SU-DHL-6 (cell line): ENCODE measurements at regions not wholly inside any gene's neighbourhood (a gene's known extent, or its start where the extent isn't known, plus 50 kb on each side); places are given as distances from the start of the nearest gene placed in this dataset.
"Not testable (repeated sequence)": the region's sequence is repeated elsewhere in the genome, so short reads cannot be mapped to it uniquely, and the experiment has no call there.

Experiments
- EZH2phosphoT487 ChIP-seq: fragments of 200-600 bp; sonication (generic), shearing (Covaris generic); conservative IDR thresholded peaks from 2 replicates; pipeline ENCODE4 v1.6.1; 2018; ENCODE audit warnings: mild to moderate bottlenecking, antibody characterized with exemption, low read length, moderate library complexity, mixed read lengths
- TF ChIP-seq, protein P1 (sequence below): fragments of 200-600 bp; sonication (generic); IDR thresholded peaks from one replicate; pipeline ENCODE4 v1.5.1; 2017; ENCODE audit warnings: antibody characterized with exemption, mild to moderate bottlenecking, low read length, moderate library complexity; ENCODE audit not compliant: insufficient read depth, poor library complexity, severe bottlenecking

DNA sequence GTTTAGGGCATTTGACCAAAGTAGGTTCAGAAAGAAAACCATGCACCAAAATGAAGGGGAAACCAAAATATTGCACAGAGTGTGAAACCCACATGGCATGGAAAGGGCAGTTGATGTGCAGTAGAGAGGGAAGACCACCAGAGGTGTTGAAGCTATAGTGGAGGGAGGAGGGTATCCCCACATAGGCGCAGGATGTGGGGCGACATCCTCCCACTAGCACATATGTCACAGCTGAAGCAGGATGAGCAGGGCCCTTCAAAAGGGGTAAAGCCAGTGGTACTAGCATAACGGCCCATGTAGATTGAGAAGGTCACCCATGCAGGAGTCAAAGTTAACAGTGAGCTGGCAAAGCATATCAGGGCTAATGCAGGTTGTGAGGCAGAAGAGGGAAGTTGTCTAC is 563.5 kb downstream of the RPIA start:
- TF ChIP-seq EZH2phosphoT487, result not testable (repeated sequence)
- TF ChIP-seq, protein P1, sequence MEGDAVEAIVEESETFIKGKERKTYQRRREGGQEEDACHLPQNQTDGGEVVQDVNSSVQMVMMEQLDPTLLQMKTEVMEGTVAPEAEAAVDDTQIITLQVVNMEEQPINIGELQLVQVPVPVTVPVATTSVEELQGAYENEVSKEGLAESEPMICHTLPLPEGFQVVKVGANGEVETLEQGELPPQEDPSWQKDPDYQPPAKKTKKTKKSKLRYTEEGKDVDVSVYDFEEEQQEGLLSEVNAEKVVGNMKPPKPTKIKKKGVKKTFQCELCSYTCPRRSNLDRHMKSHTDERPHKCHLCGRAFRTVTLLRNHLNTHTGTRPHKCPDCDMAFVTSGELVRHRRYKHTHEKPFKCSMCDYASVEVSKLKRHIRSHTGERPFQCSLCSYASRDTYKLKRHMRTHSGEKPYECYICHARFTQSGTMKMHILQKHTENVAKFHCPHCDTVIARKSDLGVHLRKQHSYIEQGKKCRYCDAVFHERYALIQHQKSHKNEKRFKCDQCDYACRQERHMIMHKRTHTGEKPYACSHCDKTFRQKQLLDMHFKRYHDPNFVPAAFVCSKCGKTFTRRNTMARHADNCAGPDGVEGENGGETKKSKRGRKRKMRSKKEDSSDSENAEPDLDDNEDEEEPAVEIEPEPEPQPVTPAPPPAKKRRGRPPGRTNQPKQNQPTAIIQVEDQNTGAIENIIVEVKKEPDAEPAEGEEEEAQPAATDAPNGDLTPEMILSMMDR, result not testable (repeated sequence)
